HG02970 (cell line): ENCODE measurements at regions not wholly inside any gene's neighbourhood (a gene's known extent, or its start where the extent isn't known, plus 50 kb on each side); places are given as distances from the start of the nearest gene placed in this dataset.

Experiments used
- ATAC-seq: cut with Tn5 transposase; IDR thresholded peaks from one replicate; pipeline ENCODE4 v1.9.1; 2021; ENCODE audit warnings: mild to moderate bottlenecking, moderate library complexity, moderate number of reproducible peaks; ENCODE audit not compliant: unreplicated experiment, low FRiP score

DNA sequence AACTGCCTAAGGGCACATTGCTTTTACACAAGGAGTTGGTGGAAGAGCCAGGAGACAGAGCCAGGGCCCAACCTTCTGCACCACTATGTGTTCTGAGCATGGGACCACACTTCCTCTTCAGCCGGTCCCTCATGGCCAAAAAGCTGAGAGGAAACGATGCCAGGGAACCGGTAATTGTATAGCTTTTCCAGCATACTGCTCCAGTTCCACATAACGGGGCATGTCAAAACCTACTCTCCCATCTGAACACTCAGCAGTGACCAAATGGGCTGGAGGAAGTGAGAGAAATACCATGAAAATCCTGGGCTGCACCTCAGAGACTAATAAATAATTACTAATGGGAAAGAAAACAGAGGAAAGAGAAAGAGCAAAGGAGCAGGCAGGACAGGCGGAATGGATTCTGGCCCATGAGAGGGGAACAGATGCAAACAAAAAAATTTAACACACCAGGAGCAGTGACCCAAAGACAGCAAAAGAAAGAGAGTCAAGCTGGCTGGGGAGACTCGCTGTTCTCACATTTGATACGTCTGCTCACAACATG, 52.0 kb upstream of the BMP2 start:
- no peak for ATAC-seq

DNA sequence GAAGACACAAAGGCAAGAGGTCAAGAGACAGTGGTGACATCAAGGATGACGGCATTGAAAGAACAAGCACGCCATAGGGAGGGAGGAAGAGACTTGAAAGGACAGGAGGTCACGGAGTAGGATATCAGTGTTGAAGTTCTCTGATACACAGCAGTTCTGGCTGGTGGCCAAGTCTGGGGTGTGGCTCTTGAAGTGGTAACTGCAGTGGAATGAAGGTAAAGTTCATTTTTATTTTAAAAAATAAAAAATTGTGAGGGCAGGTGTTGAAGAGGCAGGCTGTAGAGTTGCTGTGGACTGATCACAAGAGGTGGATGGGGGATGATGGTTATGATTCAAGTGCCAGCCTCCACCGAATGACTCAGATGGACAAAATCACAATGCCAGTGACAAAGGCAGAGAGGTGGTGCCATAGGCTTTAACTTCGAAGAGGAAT, 53.2 kb upstream of the BMP2 start:
- no peak for ATAC-seq

DNA sequence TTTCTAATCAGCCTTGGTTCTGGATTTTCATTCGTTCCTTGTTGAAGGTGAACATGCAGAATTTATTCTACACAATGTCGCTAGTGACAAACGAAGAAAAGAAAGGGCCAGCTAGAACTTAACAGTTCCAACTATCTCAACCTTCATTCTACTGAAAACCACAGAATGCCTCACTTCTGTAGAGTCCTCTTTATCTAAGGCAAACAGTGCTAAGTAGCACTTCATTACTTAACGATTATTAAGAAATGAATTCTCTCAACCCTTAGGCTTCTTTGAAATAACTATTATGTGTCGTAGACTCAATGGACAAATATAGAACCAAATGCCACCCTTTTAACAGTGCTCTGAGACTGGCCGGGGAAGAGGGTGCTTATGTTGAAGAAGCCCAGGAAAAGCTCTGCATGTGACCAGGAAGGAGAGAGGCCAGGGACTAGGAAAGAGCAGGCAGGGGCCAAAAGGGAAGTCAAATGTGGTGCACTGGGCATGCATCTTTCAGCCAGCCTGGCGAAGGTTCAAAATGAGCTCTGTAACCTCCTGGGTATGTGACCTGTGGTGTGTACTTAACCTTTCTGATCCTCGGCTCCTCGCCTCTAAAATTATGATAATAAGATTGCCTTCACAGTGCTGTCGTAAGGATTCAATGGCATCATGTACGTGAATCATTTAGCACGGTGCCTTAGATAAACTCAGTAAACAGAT, 55.4 kb upstream of the BMP2 start:
- no peak for ATAC-seq

DNA sequence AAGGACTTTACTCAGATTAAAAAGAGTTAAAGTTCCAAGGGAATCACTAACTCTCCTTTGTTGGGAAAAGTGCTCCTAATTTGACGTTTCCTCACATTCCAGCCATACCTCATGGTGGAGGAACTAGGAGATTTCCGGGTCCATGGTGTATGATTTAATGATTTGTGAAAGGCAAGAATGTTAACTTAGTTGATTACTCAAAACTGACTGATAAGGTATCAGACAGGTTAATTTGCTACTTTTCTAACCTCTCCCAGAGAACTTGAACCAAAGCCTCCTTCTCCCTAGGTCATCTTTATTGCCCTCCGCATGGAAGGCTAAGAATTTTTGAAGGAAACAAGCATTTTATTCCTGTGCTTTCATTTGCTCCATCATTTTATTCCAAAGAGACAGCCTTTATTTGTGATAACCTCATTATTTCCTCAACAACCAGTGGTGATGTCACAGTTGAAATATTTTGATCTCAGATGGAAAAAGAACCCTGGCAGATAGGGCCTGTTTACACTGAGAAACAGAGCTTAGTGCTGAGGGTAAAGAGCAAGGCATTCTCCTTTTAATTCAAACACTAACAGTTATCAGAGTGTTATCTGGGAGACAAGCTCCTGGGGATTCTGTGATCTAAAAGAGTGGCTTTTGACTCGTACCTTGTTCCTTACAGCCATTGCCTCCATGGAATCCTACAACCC, 57.4 kb upstream of the BMP2 start:
- no peak for ATAC-seq

DNA sequence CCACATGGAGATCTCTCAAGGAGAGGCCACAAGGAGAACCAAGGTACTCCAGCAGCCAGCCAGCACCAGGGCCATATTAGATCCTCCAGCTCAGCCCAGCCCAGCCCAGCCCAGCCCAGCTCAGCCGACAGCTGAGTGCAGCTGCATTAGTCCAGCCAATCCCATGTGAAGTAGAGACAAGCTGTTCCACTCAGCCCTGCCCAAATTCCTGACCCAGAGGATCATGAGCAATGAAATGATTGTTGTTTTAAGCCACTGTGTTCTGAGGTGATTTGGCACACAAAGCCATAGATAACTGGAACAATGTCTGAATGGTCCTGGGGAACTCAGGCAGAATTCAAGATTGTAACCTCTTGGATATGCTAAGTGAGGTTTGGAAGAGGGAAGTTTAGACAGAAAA, 59.5 kb upstream of the BMP2 start:
- ATAC-seq, result no peak

DNA sequence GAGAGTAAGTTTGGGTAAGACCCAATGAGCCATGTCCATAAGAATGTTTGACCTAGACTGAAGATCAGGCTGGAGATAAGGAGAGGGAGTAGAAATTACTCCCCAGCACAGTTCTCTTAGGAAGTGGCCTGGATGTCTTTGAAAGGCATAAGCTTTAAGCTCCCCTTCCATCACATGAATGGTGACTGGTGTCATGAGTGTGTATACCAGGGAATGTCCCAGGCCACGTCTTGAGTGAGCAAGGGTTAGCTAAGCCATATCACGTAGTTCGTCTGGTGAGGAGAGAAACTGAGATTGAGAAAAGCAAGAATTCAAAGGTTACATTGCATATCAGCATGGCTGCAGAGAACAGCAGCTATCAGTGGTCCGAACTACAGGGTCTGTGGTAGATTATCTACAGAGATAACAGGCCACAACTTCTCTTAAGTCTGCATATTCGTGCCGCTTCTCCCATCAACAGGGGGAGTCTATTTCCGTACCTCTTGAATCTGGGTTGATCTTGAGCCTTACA, 60.1 kb upstream of the BMP2 start:
- ATAC-seq, result no peak

DNA sequence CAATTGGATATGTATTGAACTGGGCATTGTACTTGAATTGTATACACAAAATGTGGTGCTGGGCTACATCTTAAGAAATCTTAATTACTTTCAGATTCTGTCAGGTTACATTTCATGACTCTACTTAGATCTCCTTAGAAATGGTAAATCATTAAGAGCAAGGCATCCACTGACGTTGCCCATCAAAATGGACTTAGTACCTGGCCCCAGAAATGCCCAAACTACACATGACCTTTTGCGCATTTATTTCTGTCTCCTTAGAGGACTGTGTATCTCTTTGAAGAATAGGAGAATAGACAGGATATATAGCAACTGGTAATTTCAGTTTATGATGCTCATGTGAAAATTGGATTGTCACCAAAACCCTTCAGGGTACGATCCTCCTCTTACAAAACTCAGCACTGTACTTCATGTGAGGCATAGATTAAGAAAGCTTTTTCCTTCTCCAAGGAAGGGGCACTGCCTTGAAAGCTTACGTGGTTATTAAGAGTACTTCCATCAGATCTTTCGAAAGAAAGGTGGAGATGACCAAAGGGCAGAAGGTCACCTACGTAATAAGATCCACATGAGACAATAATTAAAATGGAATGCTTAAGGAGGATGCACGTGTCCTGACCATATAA, 61.4 kb upstream of the BMP2 start:
- ATAC-seq, result no peak

DNA sequence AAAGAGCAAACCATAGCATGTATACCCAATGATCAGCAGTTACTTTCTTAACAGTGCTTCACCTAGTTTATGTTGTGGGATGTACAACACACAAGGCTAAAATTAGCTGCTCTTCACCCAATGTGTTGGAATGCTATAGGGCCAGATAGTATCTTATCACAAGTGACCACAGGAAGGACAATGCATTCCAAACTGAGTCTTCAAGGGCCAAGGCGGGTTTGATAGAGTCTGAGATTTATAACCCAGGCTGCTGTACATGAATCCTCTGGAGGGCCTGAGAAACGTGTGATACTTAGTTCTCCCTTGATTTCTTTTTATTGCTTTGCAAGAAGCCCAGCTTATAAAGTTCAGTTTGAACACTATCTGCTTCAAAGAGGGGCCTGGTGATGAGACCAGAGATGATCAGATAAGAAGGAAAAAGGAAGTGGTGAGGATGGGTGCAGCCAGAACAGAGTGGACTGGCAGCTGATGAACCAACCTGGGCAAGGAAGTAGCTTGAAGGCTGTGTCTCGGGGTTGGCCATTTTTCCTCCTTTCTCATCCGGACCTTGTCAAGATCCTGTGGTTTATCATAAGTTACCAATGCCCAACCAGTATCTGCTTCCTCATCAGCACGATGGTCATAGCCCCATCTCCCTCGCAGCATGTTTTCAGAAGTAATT, 62.2 kb upstream of the BMP2 start:
- no peak for ATAC-seq

DNA sequence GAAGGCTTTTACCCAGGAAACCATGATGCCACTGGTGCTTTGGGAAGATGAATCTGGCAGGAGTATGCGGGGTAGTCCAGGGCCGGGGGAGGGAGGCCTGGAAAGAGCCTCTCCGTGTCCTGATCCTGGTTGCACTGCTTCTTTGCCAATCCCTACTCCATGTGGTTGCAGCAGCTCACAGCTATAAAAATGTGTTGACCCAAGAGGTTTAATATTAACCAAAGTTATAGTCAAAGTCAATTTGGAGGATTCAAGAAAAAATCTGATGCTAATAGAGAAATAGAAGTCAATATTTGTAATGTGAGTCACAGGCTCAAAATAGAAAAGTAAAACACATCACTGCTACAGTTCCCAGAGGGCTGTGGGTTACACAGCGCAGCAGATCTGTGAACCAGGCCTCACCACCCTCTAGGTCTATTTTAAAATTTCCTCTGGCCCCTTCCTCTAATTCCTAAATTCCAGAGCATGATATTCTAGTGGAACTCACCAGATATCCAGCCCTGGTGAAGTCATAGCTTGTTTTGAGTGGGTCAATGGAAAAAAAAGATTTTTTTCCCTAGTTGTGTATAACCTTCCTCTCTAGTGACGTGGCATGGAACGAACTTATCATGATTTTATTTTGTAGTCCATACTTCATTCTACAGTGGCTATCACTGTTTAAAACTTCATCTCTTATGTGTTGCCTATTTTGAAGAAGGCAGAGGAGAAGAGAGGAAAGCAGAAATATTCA, 63.2 kb upstream of the BMP2 start:
- no peak for ATAC-seq

DNA sequence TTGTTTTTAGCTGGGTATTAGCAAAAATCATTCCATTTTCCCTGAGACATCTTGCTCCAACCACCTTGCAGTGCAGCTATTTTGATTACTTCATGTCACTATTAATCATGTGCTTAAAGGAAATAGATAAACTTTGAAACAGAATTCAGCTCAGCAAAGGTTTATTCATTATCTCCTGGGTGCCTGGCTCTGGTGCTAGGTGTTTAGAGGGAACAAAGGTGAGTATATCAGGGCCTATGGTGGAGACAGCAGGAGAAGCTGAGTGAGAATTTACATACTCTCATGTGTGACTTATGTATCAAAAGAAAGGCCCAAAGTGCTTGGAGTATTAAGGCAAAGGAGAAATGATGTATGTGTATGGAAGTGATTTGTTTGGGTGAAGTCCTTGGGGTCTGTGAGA, 63.8 kb upstream of the BMP2 start:
- no peak for ATAC-seq

DNA sequence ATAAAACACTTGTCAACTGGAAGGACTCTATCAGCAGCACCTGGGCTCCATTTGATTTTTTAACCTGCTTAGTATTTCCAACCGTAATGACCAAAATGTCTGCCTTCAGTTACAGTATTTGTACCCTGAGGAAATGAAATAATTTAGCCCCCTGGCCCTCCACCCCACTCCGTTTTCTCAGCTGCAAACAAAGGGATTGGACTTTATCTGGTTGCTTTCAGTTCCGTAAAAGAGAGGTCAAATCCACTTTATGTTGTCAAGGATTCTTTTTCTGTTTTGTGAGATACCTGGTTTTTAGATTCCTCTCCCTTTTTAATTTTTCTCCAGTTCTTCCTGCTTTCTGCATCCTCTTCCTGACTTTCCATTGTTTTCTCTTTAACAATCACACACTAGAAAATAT, 64.4 kb upstream of the BMP2 start:
- ATAC-seq, result no peak

DNA sequence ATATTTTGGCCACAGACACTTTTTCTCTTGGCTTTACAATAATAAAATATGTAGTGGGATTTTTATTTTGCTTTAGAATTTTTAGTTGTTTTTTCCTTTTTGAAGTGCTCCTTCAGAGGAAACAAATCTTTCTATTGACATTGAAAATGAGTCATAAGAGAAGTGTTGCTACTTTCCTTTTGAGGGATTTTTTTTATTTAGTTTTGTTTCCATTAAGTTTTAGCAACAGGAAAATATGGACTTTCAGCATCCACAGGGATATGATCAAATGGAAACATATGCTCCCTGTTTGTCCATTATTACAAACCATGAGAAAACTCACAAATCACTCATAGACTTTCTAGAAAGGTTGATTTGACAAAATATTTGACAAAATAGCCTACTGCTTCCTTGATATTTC, 65.3 kb upstream of the BMP2 start:
- no peak for ATAC-seq

DNA sequence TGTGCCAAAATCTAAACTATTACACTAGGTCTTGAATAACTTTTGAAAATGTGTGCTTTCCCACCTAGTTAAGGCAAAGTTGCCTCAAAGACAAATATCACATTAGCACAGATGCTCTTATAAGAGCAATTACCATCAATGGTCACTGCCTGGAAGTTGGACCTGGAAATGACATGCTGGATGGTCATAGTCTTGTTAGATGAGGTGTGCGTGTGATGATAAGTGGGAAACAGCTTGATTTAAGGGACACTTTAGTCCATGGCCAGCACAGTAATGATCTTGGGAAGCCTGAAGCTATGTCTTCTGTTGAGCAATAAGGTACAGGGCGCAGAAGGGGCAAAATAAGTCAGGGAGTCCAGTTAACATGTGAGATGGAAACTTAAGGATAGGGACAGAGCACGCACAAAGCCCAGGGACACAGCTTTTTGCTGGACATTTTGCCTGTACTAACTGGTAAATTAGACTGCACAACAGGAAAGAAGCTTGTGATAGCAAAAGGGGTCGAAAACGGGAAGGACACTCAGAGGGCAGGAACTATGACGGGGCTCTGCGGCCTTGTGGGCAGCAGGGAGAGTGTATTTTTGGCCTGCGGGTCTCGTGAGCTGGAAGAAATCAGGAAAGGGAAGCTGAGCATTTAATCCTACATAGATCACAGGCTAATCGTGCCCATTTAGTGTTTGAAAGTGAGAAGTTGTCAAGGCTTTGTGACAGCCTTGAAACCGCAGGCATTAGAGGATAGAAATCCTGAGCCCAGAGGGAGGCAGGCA, 66.7 kb upstream of the BMP2 start:
- ATAC-seq, result no peak

DNA sequence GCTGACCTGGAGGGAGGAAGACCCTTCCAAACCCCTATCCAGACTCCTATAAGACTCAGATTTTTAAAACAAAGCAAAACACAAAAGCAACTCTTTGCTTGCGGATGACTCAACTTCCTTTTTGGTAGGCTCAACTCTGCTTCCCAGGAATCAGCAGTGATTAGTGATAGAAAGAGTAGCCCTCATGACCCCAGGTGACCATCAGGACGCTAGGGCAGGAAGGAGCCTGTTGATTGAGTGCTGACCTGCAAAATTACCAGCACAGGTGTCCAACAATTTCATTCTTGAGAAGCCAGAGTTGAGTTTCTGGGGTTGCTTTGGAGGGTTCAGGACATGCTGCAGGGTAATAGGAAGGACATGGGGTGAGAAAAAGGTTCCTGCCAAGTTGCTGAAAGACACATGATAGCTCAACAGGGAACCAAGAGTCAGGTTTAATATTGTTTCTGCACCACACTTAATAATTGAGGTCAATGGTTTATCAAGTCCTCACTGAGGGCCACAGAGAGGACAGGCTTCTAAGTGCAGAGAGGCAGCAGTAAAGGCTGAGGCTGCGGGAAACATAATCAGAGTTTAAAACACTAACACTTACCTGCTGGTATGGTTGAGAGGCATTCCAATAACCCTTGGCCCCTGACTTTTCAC, 67.4 kb upstream of the BMP2 start:
- ATAC-seq, result no peak

DNA sequence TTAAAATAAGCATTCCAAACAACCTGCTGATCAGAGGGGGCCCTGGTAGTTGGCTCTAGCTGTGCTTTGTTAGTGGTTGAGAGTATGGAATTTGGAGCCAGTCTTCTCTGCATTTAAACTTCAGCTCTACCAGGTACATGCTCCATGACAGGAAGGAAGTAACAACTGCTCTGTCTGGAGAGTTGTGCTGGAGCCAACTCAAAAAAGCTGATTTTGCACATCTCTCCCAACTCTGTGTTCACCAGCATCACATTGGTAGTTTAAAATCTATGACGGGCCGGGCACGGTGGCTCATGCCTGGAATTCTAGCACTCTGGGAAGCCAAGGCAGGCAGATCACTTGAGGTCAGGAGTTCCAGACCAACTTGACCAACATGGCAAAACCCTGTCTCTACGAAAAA, 68.8 kb upstream of the BMP2 start:
- ATAC-seq, result no peak

DNA sequence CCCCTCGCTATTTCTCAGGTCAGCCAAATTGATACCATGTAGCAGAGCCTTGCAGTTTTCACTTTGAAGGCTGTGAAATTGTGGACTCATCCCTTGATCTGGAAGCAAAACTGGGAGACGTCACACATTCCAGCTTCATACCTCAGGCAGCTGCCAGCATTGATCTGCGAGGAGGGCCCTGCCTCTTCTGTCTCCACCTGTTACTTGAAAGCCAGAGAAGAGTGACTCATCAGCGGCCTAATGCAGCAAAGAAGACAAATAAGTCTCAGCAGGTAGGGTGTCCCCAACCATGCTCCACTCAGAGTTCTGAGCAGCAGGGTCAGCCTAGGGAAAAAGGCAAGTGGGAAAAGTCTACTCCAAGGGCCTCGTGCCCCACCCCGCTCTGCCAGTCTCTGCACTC, 69.4 kb upstream of the BMP2 start:
- ATAC-seq, result no peak

DNA sequence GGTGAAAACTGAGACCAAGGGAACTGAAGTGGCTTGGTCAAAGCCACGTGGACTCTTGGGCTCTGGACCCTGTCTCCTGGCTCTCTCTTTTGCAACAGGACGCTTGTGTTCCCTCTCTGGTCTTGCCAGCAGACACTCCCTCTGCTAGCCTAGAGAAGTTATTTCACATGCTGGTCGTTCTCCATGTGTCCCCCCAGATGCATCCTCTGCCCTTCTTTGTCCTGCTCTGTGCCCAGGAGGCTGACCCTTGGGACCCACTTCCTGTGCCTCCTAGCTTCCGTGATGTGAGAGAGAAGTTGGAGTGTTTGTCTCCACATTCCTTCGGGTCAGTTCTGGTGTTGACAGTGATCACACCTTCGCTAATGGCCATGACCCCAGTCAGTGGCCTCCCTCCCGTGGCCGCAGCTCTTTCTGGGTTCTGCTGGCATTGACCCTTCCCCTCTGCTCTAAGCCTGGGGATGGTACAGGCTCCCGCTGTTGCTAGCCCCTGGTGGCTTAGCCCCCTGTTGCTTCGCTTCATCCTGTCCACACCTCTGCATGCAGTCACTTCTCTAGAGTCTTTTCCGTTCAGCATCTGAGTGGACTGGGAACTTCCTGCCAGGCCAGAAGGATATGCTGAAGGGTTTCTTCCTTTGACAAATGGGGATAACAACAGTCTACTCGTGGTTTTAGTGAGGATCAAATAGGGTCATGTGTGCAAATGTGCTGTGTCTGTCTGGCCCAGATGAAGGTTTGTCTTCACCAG, 70.1 kb upstream of the BMP2 start:
- no peak for ATAC-seq

DNA sequence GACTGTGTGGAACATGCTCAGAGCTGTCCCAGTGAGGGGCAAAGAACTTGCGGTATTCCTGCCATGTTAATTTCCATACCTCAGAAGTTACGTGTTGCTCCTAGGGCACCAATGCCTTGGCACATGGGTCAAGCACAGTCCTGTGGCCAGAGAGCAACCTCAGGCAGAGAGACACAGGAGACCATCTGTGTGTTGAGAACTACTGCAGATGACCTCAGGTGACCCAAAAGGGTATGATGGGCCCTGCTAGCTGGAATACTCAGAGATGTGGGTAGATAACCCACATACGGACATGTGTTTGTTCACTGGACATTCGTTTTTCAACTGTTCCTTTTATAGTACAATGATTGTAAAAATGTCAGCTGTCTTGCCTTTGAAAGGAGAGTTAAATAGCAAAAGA, 71.5 kb upstream of the BMP2 start:
- ATAC-seq, result no peak
